ENCODE measurements at regions not wholly inside any gene's neighbourhood (a gene's known extent, or its start where the extent isn't known, plus 50 kb on each side); places are given as distances from the start of the nearest gene placed in this dataset.

DNA sequence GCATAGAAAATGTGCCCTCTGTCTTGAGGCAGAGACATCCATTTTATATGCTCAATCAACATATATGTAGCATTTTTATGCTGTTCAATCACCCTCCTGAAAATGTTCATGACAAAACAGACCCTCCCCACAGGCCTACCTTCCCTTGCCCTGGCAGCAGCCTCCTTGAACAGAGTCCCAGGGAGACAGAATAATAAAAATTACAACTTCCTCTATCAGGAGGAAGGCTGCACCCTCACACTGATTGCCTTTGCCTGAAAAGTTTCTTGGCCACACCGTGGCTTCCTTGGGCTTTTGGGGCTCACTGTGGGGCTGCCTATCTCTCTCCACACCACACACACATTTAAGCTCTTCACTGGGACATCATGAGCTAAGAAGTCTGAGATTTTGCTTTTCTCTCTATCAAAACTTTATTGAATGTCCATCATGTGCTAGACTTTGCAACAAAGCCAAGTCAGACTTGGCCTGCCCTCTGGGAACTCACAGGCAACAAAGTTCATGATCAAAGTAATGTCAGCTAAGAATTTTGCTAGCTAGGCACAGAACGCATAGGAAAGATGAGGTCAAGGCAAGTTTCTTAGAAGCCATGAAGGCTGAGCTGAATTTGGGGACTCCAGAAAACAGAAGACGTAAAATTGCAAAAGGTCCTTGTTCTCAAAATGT, 101.6 kb downstream of the BCL2L11 start:
- H3K79me2 ChIP-seq (ENCODE audit: low read depth), result no peaks in the 10 kb centered on the region
- H3K4me3 ChIP-seq, result no peak overlapping the region
- no peak overlapping the region for H3K9ac ChIP-seq
- no peaks in the 10 kb centered on the region for H4K20me1 ChIP-seq (ENCODE audit: low read depth)
- H3K4me1 ChIP-seq, result peaks cover 13% of the 10 kb centered on the region
- H3K4me2 ChIP-seq, result no peak overlapping the region
- H3F3A ChIP-seq (ENCODE audit: low read depth), result no peaks in the 10 kb centered on the region
- Mint-ChIP-seq H3K4me1 (peaks cover 13% of the 10 kb centered on the region), H3K36me3 (peaks cover 6% of the 10 kb centered on the region), H3K27me3 (ENCODE audit: insufficient read depth, low read depth) (peaks cover 2% of the 10 kb centered on the region), H3K9me3 (peaks cover 15% of the 10 kb centered on the region), H3K27ac (no peak overlapping the region), H3K4me3 (no peak overlapping the region)
- no peak for DNase-seq (ENCODE audit: low spot score)
- H3K27ac ChIP-seq, result no peak overlapping the region
- TF ChIP-seq EZH2 (IDR thresholded peaks at IDR 0.05) (no peak), EZH2phosphoT487 (IDR thresholded peaks at IDR 0.05) (no peak)
- TF ChIP-seq, protein P1, sequence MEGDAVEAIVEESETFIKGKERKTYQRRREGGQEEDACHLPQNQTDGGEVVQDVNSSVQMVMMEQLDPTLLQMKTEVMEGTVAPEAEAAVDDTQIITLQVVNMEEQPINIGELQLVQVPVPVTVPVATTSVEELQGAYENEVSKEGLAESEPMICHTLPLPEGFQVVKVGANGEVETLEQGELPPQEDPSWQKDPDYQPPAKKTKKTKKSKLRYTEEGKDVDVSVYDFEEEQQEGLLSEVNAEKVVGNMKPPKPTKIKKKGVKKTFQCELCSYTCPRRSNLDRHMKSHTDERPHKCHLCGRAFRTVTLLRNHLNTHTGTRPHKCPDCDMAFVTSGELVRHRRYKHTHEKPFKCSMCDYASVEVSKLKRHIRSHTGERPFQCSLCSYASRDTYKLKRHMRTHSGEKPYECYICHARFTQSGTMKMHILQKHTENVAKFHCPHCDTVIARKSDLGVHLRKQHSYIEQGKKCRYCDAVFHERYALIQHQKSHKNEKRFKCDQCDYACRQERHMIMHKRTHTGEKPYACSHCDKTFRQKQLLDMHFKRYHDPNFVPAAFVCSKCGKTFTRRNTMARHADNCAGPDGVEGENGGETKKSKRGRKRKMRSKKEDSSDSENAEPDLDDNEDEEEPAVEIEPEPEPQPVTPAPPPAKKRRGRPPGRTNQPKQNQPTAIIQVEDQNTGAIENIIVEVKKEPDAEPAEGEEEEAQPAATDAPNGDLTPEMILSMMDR (IDR thresholded peaks at IDR 0.05), result no peak
- H3K36me3 ChIP-seq, result no peaks in the 10 kb centered on the region
- H3K27me3 ChIP-seq, result no peaks in the 10 kb centered on the region
- no peak overlapping the region for H2AFZ ChIP-seq (replicated peaks)
- no peaks in the 10 kb centered on the region for H3K9me3 ChIP-seq (ENCODE audit: low read depth)

DNA sequence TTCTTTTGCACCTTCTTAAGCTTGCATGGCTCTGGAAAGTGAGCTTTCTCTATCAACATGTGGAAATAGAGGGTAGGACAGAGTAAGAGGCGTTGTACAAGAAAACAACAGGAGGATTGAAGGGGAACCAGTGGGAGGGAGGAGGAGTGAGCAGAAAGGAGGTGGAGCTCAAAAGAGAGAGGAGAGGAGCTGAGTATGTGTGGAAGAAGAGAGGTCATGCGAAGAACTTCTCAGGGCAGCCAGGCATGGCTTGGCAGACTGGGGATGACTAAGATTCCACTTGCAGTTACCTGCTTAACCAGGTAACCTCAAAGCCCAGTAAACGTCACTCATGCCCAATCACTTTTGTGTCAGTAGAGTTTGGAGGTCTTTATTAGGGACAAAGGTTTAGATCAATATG, 105.1 kb downstream of the BCL2L11 start:
- Histone ChIP-seq H3K27ac (no peak overlapping the region), H3K27me3 (no peaks in the 10 kb centered on the region), H3K4me3 (no peak overlapping the region), H4K20me1 (ENCODE audit: low read depth) (no peaks in the 10 kb centered on the region), H3K36me3 (no peaks in the 10 kb centered on the region), H3F3A (ENCODE audit: low read depth) (no peaks in the 10 kb centered on the region), H3K4me2 (no peak overlapping the region), H2AFZ (replicated peaks) (peak overlapping the region; percentile 50), H3K4me1 (peaks cover 12% of the 10 kb centered on the region), H3K9ac (no peak overlapping the region), H3K9me3 (ENCODE audit: low read depth) (no peaks in the 10 kb centered on the region), H3K79me2 (ENCODE audit: low read depth) (no peaks in the 10 kb centered on the region)
- peaks cover 2% of the 10 kb centered on the region for H3K27me3 Mint-ChIP-seq (ENCODE audit: insufficient read depth, low read depth)
- DNase-seq (ENCODE audit: low spot score), result no peak
- H3K36me3 Mint-ChIP-seq, result peaks cover 6% of the 10 kb centered on the region
- no peak overlapping the region for H3K4me3 Mint-ChIP-seq
- peaks cover 22% of the 10 kb centered on the region for H3K9me3 Mint-ChIP-seq
- H3K27ac Mint-ChIP-seq, result no peak overlapping the region
- TF ChIP-seq, protein P1 (IDR thresholded peaks at IDR 0.05), result no peak
- no peak for TF ChIP-seq EZH2 (IDR thresholded peaks at IDR 0.05)
- TF ChIP-seq EZH2phosphoT487 (IDR thresholded peaks at IDR 0.05), result no peak
- peaks cover 6% of the 10 kb centered on the region for H3K4me1 Mint-ChIP-seq

DNA sequence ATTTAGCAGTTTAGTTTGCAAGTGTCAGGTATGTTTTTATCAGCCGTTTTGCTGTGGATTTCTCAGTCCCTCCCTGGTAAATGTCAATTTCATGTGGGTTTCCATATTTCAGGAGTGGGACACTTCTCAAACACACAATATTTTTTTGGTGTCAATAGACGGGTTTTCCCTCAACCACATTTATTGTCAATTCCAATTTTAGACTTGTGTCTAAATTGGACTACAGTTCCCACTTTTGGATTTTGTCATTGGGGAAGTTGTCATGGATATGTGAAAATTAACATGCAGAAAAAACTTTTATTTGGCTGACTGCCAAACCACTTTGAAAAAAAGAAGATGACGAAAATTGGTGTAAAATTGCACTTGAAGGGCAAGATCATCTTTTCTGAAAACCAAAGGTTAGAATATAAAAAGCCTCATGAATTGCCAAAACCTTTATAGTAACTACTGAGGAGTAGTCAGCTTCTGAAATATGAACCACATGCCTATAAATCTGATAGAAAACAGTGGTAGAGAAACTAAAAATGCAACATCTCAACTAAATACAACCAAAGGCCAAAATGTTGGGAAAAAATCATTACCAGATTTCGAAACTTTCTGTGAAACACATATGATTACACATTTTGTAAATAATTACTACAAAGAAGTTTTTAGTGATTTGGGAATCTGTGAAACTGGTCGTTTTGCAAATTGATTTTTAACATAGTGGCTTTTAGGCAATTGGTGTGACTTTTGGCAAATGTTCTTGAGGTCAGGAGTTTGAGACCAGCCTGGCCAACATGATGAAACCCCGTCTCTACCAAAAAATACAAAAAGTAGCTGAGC, 106.4 kb downstream of the BCL2L11 start:
- Histone ChIP-seq H3K4me1 (peaks cover 12% of the 10 kb centered on the region), H3K9me3 (ENCODE audit: low read depth) (no peaks in the 10 kb centered on the region), H3K36me3 (no peaks in the 10 kb centered on the region), H3K79me2 (ENCODE audit: low read depth) (no peaks in the 10 kb centered on the region), H3K27ac (no peak overlapping the region), H4K20me1 (ENCODE audit: low read depth) (no peaks in the 10 kb centered on the region), H3K4me2 (no peak overlapping the region), H2AFZ (replicated peaks) (no peak overlapping the region), H3F3A (ENCODE audit: low read depth) (no peaks in the 10 kb centered on the region), H3K27me3 (no peaks in the 10 kb centered on the region), H3K4me3 (no peak overlapping the region), H3K9ac (no peak overlapping the region)
- H3K27ac Mint-ChIP-seq, result no peak overlapping the region
- H3K36me3 Mint-ChIP-seq, result peaks cover 7% of the 10 kb centered on the region
- peaks cover 2% of the 10 kb centered on the region for H3K27me3 Mint-ChIP-seq (ENCODE audit: insufficient read depth, low read depth)
- peaks cover 26% of the 10 kb centered on the region for H3K9me3 Mint-ChIP-seq
- no peak overlapping the region for H3K4me3 Mint-ChIP-seq
- H3K4me1 Mint-ChIP-seq, result peaks cover 6% of the 10 kb centered on the region
- TF ChIP-seq EZH2 (IDR thresholded peaks at IDR 0.05) (no peak), EZH2phosphoT487 (IDR thresholded peaks at IDR 0.05) (no peak)
- TF ChIP-seq, protein P1 (IDR thresholded peaks at IDR 0.05), result no peak
- no peak for DNase-seq (ENCODE audit: low spot score)

Data from neural progenitor cell (in vitro differentiated cells).